NCI-H1417 (cell line): ENCODE measurements at regions not wholly inside any gene's neighbourhood (a gene's known extent, or its start where the extent isn't known, plus 50 kb on each side); places are given as distances from the start of the nearest gene placed in this dataset.

Experiments
- DNase-seq, 3 experiments: peaks; one replicate each; lab custom pipeline; 2025; lab: John Stamatoyannopoulos, UW

DNA sequence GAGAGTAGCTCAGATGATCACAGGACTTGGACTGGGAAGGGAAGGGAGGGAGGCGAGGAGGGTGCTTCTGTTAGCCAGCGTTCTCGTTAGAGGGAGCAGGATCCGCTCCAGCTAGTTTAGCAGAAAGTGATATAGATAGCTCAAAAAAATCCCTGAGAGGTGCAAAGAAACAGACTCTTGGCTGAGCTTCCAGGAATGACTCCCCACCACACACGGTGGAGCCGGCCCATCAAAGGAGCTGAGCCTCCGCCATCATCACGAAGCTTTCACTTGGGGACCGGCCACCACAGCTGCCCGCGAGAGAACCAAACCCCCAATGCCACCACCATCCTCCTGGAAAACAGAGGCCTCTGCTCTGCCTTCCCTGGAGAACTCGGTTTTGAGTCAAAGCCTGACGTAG, 124.6 kb upstream of the BCL2L14 start:
- no peak for DNase-seq

DNA sequence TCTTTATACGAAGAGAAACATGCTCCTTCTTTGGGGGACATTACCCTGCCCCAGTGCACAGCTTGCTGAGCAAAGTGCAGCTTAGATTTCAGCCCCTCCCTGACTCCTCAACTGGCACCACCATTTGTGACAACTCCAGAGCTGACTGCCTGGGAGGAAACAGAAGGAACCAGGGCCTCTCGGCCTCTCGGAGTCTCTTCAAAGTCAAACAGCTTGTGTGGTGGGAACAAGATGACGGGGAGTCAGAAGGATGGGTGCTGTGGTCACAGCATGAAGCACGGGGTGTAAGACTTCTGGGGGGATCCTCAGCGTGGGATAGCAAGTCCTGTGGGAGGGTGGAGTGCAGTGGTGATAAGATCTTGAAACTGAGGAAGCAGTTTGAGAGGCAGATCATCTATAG, 123.5 kb upstream of the BCL2L14 start:
- DNase-seq: no peak

DNA sequence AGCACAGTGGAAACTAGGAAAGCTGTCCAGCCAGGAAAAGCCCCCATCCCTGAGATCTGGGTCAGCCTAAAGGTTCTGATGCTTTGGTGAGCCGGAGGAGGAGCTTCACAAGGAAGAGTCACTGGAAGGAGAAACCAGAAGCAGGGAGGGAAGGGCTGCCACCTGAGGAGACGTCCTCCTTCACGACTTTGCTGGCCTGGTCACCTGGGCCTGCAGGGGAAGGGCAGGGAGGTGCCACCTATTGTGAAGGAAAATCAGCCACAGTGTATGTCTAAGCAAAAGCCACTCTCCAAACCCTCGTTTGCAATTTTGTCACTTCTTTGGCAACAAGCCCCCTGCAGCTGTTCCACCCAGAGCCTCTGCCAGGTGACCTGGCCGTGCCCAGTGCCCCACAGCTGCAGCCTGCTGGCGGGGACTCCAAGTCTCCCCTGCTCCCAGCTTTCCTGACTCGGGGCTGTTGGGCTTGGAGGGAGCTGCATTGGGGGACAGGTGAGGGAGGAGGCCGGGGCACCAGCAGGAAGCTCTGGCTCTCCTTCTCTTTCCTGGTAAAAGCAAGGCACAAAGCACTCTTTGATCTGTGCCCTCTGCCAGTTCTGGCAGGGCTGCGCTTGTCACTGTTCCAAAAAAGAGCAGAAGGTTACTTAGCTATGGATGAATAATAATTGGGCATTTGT, 120.9 kb upstream of the BCL2L14 start:
- DNase-seq: peak in 2 of 3 experiments; percentile 19 to 54

DNA sequence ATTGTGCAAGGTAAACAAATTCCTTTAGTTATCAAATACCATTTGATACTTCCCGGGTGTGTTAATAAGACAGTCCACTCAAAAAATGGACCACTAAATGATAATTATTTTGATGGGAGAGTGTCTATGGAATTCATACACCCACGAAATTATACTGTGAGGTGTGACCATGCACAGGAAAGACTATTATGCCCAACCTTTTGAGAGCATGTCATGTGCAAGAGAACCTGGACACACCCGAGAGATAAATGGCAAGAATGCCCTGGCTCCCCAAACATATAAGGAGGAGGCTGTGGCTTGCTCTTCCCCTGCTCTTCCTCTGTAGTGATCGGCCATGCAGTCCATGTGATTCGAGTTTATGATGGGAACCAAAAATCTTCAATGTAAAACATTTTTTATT, 119.5 kb upstream of the BCL2L14 start:
- DNase-seq: no peak

DNA sequence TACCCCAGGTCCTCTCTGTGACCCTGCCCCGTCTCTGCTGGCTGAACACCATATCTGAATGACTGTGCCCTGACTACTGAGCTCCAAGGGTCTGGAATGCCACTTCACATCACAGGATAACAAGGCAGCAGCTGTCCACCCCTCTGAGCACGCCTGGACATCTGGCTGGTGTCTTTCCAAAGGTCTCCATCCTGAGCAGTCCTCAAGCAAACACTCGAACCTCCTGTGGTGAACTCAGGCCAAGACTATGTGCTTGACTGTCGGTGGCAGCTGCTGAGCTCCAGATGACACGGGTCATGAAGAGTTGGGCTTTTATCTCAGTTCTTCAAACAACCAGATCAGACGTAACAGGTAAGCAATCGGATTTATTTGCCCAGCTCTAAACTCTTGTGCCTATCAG, 117.2 kb upstream of the BCL2L14 start:
- DNase-seq: peak in 2 of 3 experiments; percentile 28 to 58

DNA sequence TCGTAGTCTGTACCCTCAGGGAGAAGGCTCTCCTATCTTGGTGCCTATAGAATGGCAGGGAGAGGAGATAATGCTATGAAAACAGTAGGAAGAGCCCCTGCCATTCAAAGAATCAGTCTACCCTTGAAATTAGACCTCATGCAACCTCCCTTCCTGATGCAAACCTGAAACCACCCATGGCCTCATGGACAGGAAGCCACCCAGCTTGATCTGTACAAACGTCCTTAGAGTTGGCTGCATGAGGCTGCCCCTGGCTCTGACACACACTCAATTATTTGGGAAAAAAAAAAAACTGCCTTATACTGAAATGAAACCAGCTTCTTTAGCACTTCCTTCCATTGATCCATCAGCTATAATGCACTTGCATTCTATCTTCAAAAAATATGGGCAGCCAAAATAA, 116.6 kb upstream of the BCL2L14 start:
- no peak for DNase-seq

DNA sequence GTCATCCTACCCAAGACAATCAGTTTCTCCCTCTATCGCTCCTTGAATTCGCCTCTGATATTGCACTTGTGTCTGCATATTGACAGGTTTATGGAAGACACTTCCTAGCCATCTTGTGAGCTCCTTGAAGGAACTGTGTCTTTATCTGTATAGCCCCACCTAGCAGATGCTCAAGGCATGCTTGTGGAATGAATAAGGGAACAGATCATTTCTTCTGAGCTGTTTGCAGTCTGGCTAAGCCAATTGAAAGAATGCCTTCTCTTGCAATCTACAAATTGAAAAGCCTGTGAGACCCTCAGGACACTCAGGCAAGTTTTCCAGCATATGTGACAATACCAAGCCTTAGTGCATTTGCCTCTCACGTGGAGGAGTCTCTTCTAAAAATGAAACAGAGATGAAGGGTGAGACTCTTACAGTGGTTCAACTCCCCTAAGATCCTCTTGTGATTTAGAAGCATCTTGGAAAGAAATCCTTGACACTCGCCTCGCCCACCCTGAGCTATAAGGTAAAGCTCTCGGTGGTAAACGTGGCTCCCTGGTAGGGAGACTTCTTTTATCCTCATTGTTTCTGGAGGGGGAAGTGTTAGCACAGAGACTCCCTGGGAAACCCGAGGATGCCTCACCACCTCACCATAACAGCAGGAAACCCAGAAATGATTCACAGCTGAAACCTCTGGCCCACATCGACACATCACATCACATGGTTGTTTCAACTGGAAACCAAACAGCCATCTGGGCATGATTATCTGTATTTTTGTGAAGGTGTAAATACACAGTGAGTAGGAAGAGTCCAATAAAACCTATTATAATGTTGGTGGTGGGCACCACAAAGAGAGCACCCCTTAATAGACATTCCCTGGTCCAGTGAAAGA, 112.3 kb upstream of the BCL2L14 start:
- no peak for DNase-seq

DNA sequence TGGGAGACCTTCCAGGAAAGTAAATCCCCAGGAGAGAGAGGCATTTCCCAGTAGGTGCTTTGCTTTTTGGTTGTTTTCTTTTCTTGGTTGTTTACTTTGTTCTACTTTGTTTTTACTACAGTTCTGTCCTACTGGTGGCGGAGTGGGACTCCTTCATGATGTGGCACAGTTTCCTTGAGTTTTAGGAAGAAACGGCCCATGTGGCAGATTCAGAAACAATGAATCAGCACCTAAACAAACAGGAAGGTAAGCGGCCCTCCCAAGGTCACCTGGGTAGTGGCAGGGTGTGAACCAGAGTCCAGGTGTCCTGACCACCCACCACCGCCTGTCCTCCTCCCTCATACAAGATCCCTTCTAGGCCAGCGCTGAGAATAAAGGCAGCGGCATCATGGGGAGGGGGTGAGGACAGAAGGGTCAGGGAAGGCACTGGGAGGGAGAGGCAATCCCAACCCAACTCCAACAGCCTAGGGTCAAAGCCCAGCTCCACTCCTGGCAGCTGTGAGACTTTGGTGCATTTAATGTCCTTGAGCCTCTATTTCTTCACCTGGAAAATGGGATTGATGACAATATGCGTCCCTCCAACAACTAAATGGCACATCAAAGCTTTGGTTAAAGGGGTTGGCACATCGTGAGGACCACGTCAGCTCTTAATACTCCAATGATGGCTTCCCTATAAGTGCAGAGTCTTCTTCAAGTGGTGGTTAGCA, 111.5 kb upstream of the BCL2L14 start:
- DNase-seq: no peak

DNA sequence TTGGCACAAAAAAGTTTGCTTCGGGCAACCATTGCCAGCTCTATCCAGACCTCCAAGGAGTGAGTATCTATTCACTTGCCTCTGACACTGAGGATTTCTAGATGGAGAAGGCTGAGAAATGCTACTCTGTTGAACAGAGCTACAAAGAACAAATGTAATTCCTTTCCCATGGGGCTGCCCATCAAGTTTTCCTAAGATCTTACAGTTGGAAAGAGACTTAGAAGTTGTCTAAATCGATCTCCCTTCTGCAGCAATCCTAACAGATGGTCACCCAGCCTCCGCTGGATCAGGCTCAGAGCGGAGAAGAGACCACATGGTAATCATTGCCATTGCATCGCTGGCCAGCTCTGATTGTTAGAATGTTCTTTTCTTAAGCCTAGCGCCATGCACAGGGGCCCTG, 110.1 kb upstream of the BCL2L14 start:
- no peak for DNase-seq

DNA sequence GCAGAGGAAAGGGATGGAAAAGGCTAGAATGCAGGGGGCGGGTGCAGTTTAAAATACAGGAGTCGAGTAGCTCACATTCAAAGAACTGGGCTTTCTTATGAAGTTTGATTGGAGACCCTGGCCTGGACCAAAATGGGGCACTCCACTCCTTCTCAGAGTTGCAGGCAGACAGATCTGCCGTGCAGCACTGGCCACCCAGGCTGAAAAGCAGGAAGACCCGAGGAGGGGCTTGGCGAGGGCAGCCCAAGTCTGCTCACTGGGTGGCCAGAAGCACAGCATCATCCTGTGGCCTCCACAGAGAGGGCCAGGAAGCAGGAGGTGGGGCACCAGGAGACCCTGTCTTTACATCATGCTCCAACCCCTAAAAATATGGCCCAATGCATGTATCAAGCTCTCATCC, 109.1 kb upstream of the BCL2L14 start:
- no peak for DNase-seq

DNA sequence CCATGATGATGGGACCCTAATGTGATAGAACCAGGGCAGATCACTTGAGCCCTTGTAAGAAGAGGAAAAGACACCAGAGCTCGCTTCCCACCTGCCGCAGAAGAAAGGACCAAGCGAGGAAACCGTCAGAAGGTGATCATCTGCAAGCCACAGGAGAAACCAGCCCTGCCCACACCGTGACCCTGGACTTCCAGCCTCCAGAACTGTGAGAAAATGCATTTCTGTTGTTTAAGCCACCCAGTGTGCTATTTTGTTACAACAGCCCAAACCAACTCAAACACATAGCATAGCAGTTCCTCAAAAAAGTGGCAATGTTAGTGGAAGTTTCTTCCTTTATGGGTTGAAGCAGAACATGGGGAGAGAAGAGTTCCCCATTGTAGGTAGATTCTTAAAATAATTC, 107.9 kb upstream of the BCL2L14 start:
- no peak for DNase-seq

DNA sequence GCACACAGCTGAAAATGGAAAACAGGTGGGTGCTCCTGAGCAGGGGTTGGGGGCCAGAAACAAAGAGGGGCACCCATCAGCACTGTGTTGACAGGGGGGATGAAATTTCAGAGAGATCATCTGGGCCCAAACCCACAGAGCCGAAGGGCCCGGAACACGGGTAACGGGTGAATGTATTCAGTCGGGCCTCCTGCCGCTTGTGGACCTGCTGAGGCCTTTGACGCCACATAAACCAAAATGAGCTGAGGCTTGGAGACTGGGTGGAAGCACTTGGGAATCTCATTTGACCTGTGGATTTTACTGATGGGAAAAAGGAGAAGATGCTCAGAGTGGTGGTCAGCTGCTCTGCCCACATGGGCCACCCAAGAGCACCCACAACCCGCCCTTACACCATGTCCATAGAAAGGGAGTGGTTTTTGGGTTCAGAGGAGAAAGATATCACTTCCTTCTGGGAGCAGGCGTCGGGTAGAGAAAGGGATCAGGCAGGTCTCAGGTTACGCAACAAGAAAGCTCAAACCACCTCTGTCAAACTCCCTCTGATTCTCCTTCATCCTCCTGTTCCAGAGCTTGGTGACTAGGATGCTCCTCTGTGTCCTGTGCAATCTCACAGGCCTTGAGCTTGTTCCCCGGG, 106.8 kb upstream of the BCL2L14 start:
- DNase-seq: no peak

DNA sequence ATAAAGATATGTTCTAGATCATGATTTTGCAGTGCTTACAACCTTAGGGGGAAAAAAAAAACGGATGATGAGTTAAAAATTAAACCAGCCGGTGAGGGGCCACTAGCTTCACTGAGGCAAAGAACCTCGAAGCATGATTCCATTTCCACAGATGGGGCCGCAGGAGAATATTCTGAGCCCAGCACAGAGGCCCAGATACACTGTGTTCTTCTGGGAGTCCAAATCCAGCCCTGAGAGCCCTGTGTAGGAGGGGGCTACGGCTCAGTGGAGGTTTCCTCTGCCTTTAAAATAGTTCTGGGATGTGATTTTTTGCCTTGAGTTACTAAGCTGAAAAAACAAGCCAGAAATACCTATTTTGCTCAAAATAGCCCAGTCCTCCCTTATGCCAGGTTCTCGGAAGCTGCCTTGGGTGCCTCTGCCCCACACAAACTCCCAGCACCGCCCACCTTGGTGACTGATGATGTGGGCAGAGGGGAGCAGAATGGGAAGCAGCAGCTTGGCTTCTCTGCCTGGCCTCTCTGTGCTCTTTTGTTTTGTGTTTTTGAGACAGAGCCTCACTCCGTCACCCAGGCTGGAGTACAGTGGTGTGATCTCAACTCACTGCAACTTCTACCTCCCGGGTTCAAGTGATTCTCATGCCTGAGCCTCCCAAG, 105.4 kb upstream of the BCL2L14 start:
- DNase-seq: no peak

DNA sequence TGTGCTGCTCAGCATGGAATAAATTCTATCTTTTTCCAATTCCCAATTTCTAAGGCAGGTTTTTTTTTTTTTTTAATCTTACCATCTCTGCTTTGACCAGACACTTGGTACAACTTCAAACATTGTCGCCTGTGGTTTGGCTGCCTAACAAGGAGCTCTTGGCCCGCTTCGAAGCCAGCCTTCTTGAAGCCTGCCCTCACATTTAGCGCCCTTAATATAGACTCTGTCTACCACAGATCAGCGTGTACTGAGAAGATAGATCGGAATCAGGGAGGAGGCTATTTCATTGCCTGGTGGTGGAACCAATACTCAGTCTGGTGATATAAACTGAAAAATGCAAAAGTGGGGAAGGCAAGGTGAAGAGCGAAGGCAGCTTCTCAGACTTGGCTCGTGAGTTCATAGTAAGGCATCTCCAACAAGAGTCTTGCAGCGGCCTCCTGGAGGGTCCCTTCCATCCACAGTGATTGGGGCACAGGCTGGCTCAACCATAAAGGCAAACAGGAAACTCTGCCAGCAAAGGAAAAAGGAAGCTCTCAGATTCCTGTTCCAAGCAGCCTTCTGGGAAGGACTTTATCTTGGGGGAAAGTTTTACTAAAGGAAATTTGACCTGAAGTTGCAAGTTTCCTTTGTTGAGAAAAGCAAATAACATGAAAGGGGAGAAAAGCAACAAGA, 103.2 kb upstream of the BCL2L14 start:
- DNase-seq: no peak

DNA sequence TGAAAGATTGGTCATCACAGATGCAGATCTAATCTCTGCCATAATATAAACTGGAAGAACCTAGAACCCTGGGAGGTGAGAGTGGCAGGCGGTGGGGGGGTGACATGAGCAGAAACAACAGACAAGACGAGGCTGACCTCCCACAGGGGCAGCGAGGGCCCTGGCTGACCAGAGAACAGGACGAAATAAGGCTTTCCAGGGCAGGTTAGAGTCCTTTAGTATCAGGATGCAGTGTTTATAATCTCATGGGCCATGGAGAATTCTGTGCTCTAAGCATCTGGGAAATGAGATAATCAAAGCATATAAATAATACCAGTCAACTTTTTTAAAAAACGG, 102.7 kb upstream of the BCL2L14 start:
- DNase-seq: no peak

DNA sequence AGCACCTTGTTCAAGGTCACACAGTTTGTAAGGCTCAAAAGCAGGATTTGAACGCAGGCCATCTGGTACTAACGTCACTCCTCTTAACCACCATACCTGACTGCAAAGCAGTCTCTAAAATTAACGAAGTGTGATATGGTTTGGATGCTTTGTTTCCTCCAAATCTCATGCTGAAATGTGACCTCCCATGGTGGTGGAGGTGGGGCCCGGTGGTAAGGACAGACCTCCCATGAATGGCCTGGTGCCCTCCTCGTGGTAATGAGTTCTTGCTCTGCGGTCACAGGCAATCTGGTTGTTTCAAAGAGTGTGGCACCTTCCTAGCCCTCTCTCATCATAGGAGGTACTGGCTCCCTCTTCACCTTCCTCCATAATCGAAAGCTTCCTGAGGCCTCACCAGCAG, 102.2 kb upstream of the BCL2L14 start:
- DNase-seq: no peak

DNA sequence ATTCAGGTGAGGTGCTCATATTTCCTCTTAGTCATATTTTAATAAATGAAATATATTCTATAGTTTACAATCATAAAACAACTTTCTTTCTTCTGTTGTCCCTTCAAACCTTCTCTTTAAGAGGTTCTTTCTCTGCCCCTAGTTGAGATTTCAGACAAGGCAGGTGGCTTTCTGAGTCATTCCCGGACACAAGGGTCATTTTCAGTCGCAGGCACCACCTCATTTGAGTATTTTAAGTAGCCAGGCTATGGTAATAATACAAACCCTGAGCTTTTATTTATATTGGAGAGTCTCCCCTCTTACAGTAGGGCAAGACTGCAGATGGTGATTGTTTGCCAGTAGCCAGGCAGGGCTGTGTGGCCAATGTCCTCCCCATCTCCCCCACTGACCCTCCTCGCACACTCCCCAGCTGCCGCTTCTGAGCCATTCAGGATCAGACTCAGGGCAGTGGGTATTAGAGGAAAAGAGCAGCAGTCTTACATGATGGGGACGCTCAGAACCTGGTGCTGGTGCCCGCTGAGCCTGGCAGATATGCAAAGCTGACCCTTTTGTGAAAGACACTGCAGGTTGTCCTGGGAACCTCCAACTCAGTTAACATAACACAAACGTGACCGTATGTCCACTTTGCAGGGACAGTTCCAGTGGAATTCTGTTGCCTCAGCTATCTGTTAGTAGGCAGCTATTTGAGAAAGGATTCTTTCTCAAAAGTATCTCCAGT, 101.1 kb upstream of the BCL2L14 start:
- DNase-seq: no peak

DNA sequence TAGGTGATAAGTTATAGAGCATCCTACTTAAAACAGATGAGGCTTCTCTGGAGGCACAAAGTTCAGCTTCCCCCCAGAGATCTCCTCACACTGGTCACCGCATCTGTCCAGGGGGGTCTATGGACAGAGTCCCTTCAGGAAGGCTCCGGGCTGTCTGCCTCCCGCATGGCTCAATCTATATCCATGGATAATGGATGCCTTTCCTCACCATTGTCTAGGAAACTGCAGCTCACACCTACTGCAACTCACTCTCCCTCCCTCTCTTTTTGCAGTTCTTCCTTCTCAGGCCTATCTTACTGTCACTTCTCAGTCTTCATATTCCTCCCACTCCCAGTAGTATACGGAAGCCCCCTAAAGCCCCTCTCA, 100.6 kb upstream of the BCL2L14 start:
- no peak for DNase-seq

DNA sequence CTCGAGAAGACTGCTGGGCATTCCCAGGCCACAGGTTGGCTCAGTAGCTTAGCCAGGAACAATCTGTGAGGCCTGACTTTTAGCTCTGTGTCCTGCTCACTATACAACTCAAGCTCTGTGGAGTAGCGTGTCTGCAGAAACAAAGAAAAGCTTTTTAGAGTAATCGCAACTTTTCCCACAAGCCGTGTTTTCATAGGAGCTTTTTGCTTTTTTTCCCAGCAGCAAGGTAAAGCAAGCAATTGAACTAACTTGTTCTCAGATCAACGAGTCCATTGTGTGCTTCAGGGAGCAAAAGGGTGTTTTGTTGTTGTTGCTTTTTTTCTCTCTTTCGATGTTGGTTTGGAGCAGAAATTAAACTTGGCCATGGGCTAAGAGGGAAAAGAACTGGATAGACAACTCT, 97.3 kb upstream of the BCL2L14 start:
- no peak for DNase-seq

DNA sequence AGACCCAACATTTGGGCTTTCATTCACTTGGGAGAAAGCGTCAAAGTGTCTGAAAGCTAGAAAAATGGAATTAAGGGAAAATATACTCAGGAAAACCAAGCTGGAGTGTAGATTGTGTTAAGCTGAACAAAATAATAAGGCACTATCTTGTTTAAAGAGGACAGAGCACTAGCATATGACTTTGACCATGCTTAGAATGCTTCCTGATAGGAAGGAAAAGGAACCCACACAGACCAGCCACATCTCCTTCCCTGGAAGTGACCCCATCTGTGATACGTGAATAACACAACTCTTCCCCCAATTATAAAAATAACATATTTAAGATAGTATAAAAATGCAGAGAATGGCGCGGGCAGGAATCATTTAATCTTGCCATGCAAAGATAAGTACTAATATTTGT, 94.7 kb upstream of the BCL2L14 start:
- no peak for DNase-seq
